ENCODE measurements at regions not wholly inside any gene's neighbourhood (a gene's known extent, or its start where the extent isn't known, plus 50 kb on each side); places are given as distances from the start of the nearest gene placed in this dataset.

- Histone ChIP-seq H3T11ph (ENCODE audit: low read length) (no peak overlapping the region), H3K14ac (ENCODE audit: insufficient read depth, low read length) (no peak overlapping the region), H3K79me1 (ENCODE audit: insufficient read depth, low read depth, low read length, poor library complexity, severe bottlenecking) (no peaks in the 10 kb centered on the region), H3K23me2 (ENCODE audit: insufficient read length, low read depth, low read length, poor library complexity, severe bottlenecking) (no peaks in the 10 kb centered on the region), H2AK5ac (ENCODE audit: insufficient read length, low read length) (no peak overlapping the region), H3K4ac (ENCODE audit: low read depth, low read length) (no peak overlapping the region), H2BK120ac (ENCODE audit: low read depth, low read length, poor library complexity, severe bottlenecking) (no peak overlapping the region), H3K56ac (ENCODE audit: insufficient read length, low read depth, low read length) (no peak overlapping the region), H3K79me2 (ENCODE audit: insufficient read depth, low read length) (no peaks in the 10 kb centered on the region), H2AFZ (ENCODE audit: low read length) (no peak overlapping the region), H3K4me2 (ENCODE audit: insufficient read depth, insufficient read length, low read length) (no peak overlapping the region), H4K20me1 (ENCODE audit: control insufficient read depth, insufficient read depth, insufficient read length) (no peaks in the 10 kb centered on the region), H2BK12ac (ENCODE audit: insufficient read length, low read depth, low read length) (no peak overlapping the region), H2BK20ac (ENCODE audit: low read depth, low read length, poor library complexity, severe bottlenecking) (no peak overlapping the region), H3K23ac (ENCODE audit: insufficient read length, low read depth, low read length) (no peak overlapping the region), H2BK5ac (ENCODE audit: insufficient read length, low read length) (no peak overlapping the region), H3K9me3 (ENCODE audit: control insufficient read depth, low read depth, low read length) (no peaks in the 10 kb centered on the region), H4K5ac (ENCODE audit: insufficient read length, low read depth, low read length) (no peak overlapping the region), H2BK15ac (ENCODE audit: low read depth, low read length) (no peak overlapping the region), H4K91ac (ENCODE audit: insufficient read length, low read depth, low read length) (no peak overlapping the region), H3K4me1 (ENCODE audit: insufficient read depth, low read length) (no peaks in the 10 kb centered on the region), H3K27ac (ENCODE audit: insufficient read length, low read depth, low read length) (no peak overlapping the region), H3K9ac (ENCODE audit: extremely low read depth, insufficient read length, low read length) (no peak overlapping the region), H4K8ac (replicated peaks; ENCODE audit: insufficient read length, low read depth, low read length) (no peak overlapping the region), H3K18ac (ENCODE audit: insufficient read length, low read depth, low read length) (no peak overlapping the region), H3K27me3 (ENCODE audit: insufficient read depth, low read length) (no peaks in the 10 kb centered on the region)
- H3K9me3 Mint-ChIP-seq: no peaks in the 10 kb centered on the region
- WGBS (ENCODE audit: extremely low coverage, insufficient read length, low lambda C conversion rate): no CpG with 5 or more reads among the region's 1 CpG
- no peak overlapping the region for H3K4me3 Mint-ChIP-seq
- no peak for DNase-seq
- H3K36me3 Mint-ChIP-seq (ENCODE audit: insufficient read depth in 1 of 3, low read depth in 3 of 3): no peaks in the 10 kb centered on the region
- TF ChIP-seq CTCF (conservative IDR thresholded peaks at IDR 0.05): no peak
- no peak overlapping the region for H3K27ac Mint-ChIP-seq
- peaks cover 5 to 6% of the 10 kb centered on the region in 2 experiments; a peak in 3 of 4 replicates for H3K4me1 Mint-ChIP-seq
- no peaks in the 10 kb centered on the region for H3K27me3 Mint-ChIP-seq (ENCODE audit: low read depth)
These were observed 283.0 kb downstream of the RAB38 start for GRCh38 chr11:87892291-87892690.

All from H9 (cell line).